ENCODE measurements at regions not wholly inside any gene's neighbourhood (a gene's known extent, or its start where the extent isn't known, plus 50 kb on each side); places are given as distances from the start of the nearest gene placed in this dataset.

DNA sequence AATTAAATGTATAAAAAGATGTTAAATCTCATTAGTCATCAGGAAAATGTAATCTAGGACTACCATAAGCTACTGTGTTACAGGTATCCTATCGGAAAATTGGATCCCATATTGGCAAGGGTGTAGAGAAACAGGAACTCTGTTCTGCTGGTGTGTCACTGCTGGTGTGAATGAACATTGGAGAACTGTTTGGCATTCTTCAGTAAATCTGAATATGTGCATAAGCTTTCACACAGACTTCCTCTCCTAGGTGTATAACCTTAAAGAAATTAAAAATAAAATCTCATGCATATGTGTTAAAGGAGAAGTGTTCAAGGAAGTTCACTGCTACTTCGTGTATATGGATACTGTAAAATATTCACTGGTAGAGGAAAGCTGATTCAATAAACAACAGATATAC is 484.6 kb upstream of the TLE4 start:
- no peak overlapping the region for H3K9ac ChIP-seq (replicated peaks; ENCODE audit: extremely low read depth, insufficient read depth, low read length)
- H3K9me1 ChIP-seq (replicated peaks; ENCODE audit: control insufficient read depth, extremely low read depth, insufficient read depth, low read length), result no peaks in the 10 kb centered on the region
- no peaks in the 10 kb centered on the region for H4K20me1 ChIP-seq (replicated peaks; ENCODE audit: control insufficient read depth, extremely low read depth, insufficient read depth, low read length)
- CTCF ChIA-PET, result no interaction called here
- H3K36me3 ChIP-seq (ENCODE audit: control insufficient read depth in 2 of 2, extremely low read depth in 1 of 2, insufficient read depth in 2 of 2, low read length in 2 of 2), result no peaks in the 10 kb centered on the region
- H3K79me2 ChIP-seq (ENCODE audit: control insufficient read depth, insufficient read depth, low read length), result no peaks in the 10 kb centered on the region
- H3K9me3 ChIP-seq (replicated peaks; ENCODE audit: control insufficient read depth, insufficient read depth, low read length), result no peaks in the 10 kb centered on the region
- dilution Hi-C loops (cut with MboI; ENCODE audit: extremely low pct_ligation_motif_present, low sequenced_read_pairs), result no loop called here
- TF ChIP-seq FOS (IDR thresholded peaks at IDR 0.05; ENCODE audit: borderline replicate concordance, insufficient read depth, low read length), result no peak
- TF ChIP-seq POLR2A (IDR thresholded peaks at IDR 0.05; ENCODE audit: low read depth, low read length), result no peak
- no peak for TF ChIP-seq POLR2AphosphoS5 (IDR thresholded peaks at IDR 0.05; ENCODE audit: insufficient read depth, low read depth, low read length)
- TF ChIP-seq, protein P1, sequence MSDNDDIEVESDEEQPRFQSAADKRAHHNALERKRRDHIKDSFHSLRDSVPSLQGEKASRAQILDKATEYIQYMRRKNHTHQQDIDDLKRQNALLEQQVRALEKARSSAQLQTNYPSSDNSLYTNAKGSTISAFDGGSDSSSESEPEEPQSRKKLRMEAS (IDR thresholded peaks at IDR 0.05; ENCODE audit: insufficient read depth, insufficient read length), result no peak
- TF ChIP-seq GATA2 (IDR thresholded peaks at IDR 0.05; ENCODE audit: insufficient read depth, insufficient read length, low read depth, low read length), result no peak
- no peak for TF ChIP-seq CTCF (IDR thresholded peaks at IDR 0.05; ENCODE audit: extremely low read depth in 1 of 2, insufficient read depth in 1 of 2, low read depth in 1 of 2, low read length in 2 of 2)
- TF ChIP-seq EZH2 (IDR thresholded peaks at IDR 0.05; ENCODE audit: borderline replicate concordance, low read depth, low read length, severe bottlenecking), result no peak
- no peak for TF ChIP-seq JUN (IDR thresholded peaks at IDR 0.05; ENCODE audit: borderline replicate concordance, insufficient read depth, insufficient read length, low read depth)
- TF ChIP-seq MYC (IDR thresholded peaks at IDR 0.05; ENCODE audit: low read depth, low read length), result no peak
- no peak overlapping the region for H3K27ac ChIP-seq (ENCODE audit: insufficient read depth, low read depth, low read length)
- DNase-seq (ENCODE audit: low read depth, low spot score), result no peak
- H3K4me3 ChIP-seq (replicated peaks in 1 of 3; ENCODE audit: insufficient read depth in 1 of 3, low read depth in 1 of 3, low read length in 3 of 3), result no peak overlapping the region
- intact Hi-C loops (cut with micrococcal nuclease), result no loop called here
- H3K27me3 ChIP-seq (ENCODE audit: control insufficient read depth in 2 of 2, insufficient read depth in 2 of 2, low read length in 2 of 2), result no peaks in the 10 kb centered on the region
- H3K4me1 ChIP-seq (ENCODE audit: control insufficient read depth, extremely low read depth, insufficient read depth, low read length), result no peaks in the 10 kb centered on the region
- FAIRE-seq, result no peak
- H2AFZ ChIP-seq (ENCODE audit: low read depth, low read length), result no peak overlapping the region
- no TSS peak for BruUV-seq (replicated peaks)
- no peak overlapping the region for H3K4me2 ChIP-seq (ENCODE audit: insufficient read depth, low read length)
- POLR2A ChIA-PET, result no interaction called here
